NB4 (cell line): ENCODE measurements at regions not wholly inside any gene's neighbourhood (a gene's known extent, or its start where the extent isn't known, plus 50 kb on each side); places are given as distances from the start of the nearest gene placed in this dataset.

Experiments
- POLR2A ChIP-seq: IDR thresholded peaks from 2 replicates; pipeline ENCODE4 v1.6.1; 2011; ENCODE audit warnings: mild to moderate bottlenecking; ENCODE audit not compliant: insufficient read length; ENCODE audit errors: extremely low read depth
- TF ChIP-seq, protein P1 (sequence below): IDR thresholded peaks from one replicate; pipeline ENCODE4 v1.5.1; 2012; ENCODE audit warnings: low read depth, low read length

DNA sequence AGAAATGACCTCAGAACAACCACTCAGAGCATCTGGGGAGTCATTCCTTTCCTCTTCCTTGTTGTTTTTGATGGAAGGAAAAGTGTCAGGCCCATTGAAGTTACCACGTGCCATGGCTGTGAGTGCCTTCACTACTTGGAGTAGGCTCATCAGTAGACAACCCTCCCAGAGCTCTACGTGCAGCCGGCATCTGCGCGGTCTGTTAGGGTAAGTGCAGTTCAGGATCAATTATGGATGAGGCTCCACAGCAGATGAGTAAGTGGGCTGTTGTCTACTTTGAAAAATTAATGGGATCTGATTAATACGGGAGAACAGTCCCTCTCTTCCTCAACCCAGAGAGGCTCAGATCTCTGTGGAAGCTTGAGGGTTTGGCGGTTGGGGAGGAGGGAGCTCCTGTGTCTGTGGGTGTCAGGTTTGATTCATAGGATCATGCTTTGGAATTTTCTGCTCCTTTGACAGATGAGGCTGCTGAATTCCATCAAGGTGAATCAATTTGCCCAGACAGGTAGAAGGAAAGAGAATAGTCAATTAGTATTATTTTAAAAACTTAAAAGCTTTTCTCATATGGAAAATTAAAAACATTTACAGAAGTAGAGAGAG, 93.8 kb upstream of the TOX2 start:
- TF ChIP-seq POLR2A, result no peak
- TF ChIP-seq, protein P1, sequence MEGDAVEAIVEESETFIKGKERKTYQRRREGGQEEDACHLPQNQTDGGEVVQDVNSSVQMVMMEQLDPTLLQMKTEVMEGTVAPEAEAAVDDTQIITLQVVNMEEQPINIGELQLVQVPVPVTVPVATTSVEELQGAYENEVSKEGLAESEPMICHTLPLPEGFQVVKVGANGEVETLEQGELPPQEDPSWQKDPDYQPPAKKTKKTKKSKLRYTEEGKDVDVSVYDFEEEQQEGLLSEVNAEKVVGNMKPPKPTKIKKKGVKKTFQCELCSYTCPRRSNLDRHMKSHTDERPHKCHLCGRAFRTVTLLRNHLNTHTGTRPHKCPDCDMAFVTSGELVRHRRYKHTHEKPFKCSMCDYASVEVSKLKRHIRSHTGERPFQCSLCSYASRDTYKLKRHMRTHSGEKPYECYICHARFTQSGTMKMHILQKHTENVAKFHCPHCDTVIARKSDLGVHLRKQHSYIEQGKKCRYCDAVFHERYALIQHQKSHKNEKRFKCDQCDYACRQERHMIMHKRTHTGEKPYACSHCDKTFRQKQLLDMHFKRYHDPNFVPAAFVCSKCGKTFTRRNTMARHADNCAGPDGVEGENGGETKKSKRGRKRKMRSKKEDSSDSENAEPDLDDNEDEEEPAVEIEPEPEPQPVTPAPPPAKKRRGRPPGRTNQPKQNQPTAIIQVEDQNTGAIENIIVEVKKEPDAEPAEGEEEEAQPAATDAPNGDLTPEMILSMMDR, result no peak
